ENCODE measurements at regions not wholly inside any gene's neighbourhood (a gene's known extent, or its start where the extent isn't known, plus 50 kb on each side); places are given as distances from the start of the nearest gene placed in this dataset.

- no peak for DNase-seq
Observed at GRCh38 chr5:15074651-15075050, 203.1 kb upstream of the ANKH start.

DNA sequence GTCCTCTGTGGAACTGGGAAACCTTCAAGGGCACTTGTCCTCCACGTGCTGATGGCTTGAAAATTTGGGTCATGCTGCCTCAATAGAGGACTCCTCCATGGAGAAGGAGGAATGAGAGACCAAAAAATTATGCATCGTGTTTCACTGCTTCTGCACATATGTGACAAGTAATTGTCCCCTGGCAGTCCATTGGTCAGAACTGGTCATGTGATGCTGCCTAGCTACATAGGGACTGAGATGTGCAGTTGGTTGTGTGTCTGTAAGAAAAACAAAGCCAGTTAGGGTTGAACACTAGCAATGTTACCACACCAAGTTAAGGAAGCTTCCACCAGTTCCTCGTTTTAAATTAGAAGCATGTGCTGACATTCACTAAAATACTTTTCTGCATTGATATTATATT is 201.9 kb upstream of the ANKH start:
- DNase-seq: no peak

DNA sequence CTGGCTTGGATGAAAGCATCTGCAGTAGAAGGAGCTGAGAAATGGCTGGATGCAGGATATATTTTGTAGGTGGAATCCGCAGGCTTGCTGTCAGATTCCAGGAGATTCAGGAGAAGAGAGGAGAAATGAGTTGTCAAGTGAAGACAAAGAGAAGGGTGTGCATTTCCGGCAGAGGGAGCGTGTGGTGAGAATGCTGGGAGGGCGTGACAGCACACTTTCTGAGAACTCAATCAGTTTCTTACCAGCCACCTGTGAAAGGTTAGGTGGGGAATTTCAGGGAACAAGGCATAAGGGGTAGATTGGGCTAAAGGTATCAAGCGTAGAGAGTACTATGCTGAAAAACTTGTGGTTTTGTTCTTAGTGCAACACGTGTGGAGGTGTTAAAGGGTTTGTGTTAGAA is 199.3 kb upstream of the ANKH start:
- DNase-seq: no peak

- no peak for DNase-seq
Observed at GRCh38 chr5:15069407-15069905, 197.9 kb upstream of the ANKH start.

DNA sequence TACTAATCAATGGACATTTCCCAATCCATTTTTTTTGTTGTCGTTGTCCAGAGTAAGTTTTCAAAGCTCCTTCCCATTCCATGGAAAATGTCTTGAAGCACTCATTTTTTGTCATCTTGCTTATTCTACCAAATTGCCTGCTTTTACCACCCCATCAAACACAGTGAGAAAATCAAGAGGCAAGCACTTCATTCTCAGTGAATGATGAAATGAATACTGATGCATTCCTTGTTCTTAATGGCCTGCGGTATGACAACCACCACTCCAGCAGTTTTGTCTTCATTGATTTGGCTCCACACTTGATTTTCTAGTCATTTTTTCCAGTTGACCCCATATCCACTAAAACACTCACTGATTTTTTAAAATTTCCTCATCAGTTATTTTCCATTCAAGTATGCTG is 193.5 kb upstream of the ANKH start:
- no peak for DNase-seq

GRCh38 chr5:15064396-15064795 is 192.8 kb upstream of the ANKH start:
- no peak for DNase-seq

DNA sequence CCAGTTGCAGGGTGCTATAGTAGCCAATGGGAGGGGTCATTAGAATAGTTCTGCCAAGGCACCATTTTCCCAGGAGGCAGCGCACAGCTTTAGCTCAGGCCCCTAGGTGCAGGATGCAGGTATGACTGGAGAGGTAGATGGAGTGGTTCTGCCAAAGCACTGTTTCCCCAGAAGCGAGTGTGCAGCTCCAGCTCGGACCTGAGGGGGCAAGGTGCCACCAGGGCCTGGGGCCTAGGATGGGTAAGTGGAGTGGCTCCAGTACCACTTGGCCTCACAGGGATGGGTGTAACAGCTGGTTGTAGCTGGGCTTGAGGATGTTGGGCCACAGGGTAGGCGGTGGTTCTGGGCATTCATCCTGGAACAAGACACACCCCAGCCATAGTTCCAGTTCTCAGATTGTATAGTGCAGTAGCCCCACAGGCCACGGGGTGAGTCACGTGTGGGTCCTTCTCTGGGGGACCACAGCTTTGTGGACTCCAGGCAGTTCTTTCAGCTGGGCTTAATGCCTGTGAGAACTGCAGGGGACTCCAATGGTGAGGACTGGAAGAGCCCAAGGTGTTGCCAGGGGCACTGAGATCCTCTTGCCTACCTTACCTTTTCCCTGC is 185.5 kb upstream of the ANKH start:
- no peak for DNase-seq

DNA sequence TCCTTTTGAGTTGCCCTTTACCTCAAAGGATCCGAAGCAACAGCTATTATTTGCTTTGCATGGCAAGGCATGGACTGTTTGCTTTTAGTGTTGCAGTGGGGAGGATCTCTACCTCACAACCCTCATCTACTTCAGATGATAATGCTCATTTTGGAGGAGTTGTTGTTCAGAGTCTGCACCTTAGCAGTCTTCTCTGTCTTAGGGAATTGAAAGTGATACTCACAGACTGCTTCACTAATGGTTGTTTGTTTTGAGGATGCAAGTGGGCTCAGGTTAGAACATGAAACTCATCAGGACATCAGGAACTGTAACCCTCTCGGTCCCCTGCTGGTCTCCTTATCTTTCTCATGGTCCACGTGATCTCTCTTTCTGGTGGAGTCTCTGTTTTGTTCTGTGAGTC is 172.9 kb upstream of the ANKH start:
- DNase-seq: no peak

DNA sequence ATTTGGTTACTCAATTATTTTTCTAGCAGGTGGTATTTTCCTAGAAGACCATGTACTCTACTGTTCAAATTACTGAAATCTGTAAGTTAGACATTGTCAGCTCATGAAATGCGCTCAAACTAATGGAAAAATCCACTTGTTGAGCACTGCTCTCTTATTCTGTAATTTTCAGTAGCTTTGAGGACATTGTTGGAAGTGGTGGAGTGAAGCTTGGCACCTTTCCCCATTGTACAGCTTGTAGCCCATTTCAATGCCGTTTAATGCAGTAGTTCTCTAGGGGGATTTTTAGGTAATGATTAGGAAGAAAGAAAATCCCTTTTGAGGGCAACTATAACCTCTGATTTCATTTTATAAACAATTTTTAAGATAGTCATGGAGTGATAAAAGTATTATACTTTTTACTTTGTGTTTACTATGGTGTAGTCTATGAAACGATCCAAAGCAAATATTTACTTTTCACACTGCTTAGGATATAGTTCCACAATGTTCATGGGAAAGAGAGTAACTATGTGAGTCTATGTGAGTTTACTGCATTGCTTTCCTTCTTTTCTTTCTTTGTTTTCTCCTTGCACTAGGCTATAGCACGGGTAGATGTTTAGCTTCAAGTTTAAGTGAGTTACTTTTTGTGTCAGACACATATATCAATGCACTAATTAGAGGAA is 165.8 kb upstream of the ANKH start:
- DNase-seq: no peak

DNA sequence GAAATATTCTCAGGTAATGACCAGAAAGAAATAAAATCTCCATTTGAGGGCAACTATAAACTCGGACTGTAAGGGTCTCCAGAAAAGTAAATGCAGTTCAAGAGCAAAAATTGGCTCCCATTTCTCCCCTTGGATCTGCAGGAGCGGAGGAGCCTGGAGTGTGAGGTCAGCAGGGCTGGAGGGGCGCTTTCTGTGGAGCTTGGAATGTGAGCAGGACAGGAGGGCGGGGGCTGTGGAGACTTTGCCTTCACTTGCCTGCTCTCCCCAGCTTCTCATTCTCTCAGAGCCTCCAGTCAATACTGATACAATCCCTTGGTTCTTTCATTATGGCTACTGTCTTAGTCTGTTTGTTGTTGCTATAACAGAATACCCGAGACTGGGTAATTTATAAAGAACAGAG is 162.8 kb upstream of the ANKH start:
- no peak for DNase-seq

DNA sequence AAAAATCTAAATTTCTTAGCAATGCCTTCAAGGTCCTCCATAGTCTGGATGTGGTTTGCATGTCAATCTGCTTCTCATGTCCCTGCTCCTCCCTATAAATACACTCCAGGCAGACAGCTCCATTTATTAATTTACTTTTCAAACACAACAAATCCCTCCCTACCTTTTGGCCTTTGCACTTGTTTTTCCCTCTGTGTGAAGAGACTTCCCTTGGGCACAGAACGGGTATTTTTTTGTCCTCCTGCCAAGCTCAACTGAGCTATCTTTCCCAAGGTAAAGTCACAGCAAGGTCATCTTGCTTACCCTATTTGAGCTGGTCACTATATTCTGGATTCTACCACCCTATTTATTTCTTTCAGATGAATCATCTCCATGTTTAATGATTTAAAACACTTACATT is 159.6 kb upstream of the ANKH start:
- DNase-seq: no peak

- no peak for DNase-seq
Observed at GRCh38 chr5:15027764-15028163, 156.2 kb upstream of the ANKH start.

GRCh38 chr5:15026944-15027343 is 155.4 kb upstream of the ANKH start:
- DNase-seq: no peak

DNA sequence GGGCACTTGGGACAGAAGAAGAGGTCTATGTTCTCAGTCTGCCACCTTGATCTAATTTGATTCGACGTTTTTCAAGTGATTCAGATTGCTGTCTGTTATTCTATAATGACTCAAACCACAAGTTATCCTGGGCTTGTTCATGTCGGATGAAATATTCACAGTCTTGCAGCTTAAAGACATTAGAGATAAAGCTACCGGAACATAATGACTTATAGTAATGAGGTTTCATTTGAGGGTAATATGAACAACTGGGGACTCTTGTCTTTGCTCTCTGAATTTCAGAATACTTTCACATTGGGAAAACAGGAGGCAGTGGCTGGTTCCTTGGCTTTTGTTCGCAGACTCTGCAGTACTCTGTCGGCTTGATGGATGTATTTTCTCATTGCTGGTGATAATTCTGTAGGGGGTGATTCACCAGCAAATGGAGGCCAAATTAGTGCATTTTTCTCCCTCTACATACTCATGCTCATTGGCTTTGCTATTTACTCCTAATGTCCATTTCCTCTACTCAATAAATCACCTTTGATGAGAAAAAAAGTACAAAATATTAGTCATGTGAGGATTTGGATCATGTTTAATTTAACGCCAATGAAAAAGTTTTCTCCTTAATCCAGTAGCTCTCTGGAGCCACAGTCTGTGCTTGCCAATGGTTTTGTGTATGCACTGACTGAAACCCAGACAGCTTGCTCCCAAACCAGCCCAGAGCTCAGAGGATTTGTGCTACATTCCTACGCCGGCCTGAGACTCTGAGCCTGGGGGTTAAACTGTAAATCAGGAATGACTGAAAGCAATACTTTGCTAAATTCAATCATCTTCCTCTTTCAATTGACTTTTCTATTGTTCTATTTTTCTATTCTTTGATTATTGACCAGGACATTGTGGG is 154.7 kb upstream of the ANKH start:
- no peak for DNase-seq

DNA sequence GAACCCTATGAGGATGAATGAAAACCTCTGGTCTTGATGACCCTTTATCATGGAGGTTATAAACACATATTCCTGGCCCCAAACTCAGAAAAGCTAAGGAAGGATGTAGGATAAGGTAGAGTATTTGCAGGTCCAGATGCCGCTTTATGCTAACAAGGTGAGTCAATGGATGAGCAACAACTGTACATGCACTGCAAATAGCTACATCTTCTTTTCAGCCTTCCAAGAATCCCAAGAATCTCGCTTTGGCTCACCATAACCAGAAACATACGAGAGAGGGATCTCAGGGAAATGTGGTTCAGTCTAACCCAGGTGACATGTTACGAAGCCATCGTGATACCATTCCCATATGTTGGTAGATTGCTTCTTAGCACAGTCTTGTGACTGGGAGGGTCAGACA is 152.3 kb upstream of the ANKH start:
- no peak for DNase-seq

DNA sequence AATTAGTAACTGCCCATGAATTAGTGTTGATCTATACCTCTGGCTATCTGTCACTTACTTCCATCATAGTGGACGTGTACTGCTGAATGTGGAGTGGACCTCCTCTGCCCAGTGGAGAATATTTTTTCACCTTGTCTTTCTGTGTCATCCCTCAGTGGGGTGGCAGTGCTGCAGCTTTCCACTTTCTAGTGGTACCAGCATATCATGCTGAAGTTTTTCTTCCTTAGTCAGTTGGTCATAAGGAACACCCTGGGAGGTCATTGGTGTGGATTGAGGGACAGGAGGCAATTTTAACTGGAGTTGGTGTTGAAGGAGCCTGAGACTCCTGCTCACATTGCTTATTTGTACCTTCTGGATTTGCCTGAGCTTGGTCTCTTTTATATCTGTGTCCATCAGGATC is 151.7 kb upstream of the ANKH start:
- DNase-seq: no peak

- no peak for DNase-seq
Observed at GRCh38 chr5:15021266-15022046, 149.9 kb upstream of the ANKH start.

DNA sequence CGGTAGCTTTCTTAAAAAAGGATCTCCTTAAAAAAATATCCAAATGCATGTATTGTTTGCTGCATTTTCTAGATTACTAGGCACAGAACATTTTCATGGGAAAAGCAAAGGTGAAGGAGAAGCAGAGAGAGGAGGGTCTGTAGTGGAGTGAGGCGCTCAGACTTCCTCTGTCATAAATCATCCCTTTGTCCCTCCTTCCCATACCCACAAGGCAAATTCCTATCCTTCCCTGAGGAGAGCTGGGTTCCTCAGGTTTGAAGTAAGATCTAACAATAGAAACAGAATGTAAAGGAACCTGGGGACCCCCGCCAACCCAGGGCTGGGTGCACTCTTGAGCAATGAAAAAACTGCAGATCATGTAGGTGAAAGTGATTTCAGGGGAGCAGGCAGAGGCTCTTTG is 149.2 kb upstream of the ANKH start:
- DNase-seq: no peak

- DNase-seq: no peak
Observed at GRCh38 chr5:15014809-15015208, 143.2 kb upstream of the ANKH start.

DNA sequence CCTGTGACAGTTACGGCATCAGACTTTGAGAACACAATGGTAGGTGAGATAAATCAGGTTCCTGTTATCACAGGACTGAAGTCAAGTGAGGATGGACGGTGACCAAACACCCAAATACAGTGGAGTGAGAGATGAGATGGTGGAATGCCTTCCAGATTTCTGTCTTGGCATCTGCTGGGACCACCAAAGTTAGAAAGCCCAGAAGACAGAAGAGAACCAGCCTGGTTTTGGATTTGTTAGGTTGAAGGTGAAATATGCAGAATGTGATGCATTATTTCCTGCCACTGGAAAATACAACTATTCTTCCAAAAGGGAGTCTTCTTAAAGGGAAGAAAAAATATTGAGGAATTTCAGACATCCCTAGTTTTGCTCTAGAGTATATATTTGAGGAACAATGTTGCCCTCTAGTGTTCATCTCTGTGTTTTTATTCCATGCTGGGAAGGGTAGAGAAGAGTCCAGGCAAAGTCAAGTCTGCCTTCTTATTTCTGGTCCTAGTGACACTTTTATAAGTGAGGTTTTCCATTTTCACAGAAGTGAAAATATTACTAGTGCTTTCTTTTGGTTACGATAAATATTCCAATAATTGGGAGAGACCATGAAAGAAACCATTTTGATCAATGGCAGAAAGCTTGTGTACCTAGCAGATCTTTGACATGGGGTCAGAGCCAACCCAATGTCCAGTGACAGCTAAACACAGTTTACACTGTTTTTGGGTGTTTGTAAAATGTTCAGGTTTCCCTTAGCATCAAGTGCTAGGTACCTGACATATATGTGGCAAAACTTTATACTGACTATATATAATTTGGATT is 142.3 kb upstream of the ANKH start:
- no peak for DNase-seq

- no peak for DNase-seq
Observed at GRCh38 chr5:15012061-15012460, 140.5 kb upstream of the ANKH start.

- no peak for DNase-seq
Observed at GRCh38 chr5:15010936-15011335, 139.4 kb upstream of the ANKH start.
